G401 (cell line): ENCODE measurements at regions not wholly inside any gene's neighbourhood (a gene's known extent, or its start where the extent isn't known, plus 50 kb on each side); places are given as distances from the start of the nearest gene placed in this dataset.
"Not testable (repeated sequence)": the region's sequence is repeated elsewhere in the genome, so short reads cannot be mapped to it uniquely, and the experiment has no call there.

Experiments used
- DNase-seq: peaks from one replicate; pipeline ENCODE4 v3.0.0-alpha.2; 2015; ENCODE audit warnings: low spot score
- in situ Hi-C: cut with HindIII; loops from 2 replicates; pipeline ENCODE4 v1.10.0; 2016; ENCODE audit warnings: low sequenced_read_pairs, mixed read lengths

GRCh38 chr3:88725440-88726165 is 381.8 kb upstream of the EPHA3 start:
- in situ Hi-C loops: no loop called here
- DNase-seq: no peak

DNA sequence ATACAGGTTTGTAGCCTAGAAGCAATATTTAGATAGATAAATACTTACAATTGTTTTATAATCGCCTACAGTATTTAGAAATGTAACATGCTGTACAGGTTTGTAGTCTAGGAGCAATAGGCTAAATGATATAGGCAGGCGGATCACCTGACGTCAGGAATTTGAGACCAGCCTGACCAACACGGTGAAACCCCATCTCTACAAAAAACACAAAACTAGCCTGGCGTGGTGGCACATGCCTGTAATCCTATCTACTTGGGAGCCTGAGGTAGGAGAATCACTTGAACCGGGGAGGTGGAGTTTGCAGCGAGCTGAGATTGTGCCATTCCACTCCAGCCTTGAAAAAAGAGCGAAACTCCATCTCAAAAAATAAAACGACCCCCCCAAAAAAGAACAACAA is 375.2 kb upstream of the EPHA3 start:
- DNase-seq: no peak
- in situ Hi-C loops: no loop called here

DNA sequence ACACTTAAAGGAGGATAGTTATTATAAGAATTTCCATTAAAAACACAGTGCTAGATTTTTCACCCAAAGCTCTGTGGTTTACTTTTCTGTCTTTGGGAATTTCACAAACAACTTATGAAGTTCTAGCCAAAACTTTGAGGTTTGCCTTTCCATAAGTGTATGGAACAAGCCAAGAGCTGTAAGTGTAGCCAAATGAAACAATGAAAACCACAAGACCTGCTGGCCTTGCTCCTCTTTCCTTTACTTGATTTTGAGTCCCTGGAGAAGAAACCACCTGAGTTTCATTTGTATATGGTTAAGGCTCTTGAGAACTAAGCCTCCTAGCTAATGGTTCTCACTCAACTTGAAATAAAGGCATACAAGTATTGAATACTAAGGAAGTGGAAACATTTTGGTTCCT is 365.3 kb upstream of the EPHA3 start:
- in situ Hi-C loops: no loop called here

GRCh38 chr3:88742674-88743507 is 364.5 kb upstream of the EPHA3 start:
- no peak for DNase-seq
- in situ Hi-C loops: no loop called here

More for the DNA sequence above, 365.3 kb upstream of the EPHA3 start:
- no peak for DNase-seq

- in situ Hi-C loops: no loop called here
- DNase-seq: no peak
Observed at GRCh38 chr3:88744896-88745295, 362.5 kb upstream of the EPHA3 start.

DNA sequence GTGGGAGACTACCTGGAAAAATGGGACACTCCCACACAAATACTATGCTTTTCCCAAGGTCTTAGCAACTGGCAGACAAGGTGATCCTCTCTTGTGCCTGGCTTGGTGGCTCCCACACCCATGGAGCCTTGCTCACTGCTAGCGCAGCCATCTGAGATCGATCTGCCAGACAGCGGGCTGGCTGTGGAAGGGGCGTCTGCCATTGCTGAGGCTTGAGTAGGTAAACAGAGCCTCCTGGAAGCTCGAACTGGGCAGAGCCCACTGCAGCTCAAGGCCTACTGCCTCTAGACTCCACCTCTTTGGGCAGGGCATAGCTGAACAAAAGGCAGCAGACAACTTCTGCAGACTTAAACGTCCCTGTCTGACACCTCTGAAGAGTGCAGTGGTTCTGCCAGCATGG is 360.3 kb upstream of the EPHA3 start:
- DNase-seq, in situ Hi-C loops: not testable (repeated sequence)

- no peak for DNase-seq
- in situ Hi-C loops: no loop called here
Observed at GRCh38 chr3:88758676-88759075, 348.7 kb upstream of the EPHA3 start.

DNA sequence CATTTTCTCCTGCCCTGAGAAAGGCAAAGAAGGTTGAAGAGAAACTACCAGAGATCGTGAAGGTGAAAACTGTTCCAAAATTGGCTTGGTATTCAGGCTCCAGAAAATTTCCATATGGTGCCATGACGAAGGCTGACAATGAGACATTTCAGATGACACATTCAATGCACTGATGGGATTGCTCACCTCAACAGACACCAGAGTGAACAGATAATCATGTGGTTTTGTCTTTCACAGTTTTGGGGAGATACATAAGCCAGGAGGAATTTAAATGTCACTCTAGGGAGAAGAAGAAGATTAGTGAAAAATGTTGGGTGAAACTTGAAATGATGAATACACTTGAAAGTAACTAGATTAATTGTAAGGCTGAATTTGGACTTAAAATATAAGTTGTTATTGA is 339.7 kb upstream of the EPHA3 start:
- no peak for DNase-seq
- in situ Hi-C loops: no loop called here

DNA sequence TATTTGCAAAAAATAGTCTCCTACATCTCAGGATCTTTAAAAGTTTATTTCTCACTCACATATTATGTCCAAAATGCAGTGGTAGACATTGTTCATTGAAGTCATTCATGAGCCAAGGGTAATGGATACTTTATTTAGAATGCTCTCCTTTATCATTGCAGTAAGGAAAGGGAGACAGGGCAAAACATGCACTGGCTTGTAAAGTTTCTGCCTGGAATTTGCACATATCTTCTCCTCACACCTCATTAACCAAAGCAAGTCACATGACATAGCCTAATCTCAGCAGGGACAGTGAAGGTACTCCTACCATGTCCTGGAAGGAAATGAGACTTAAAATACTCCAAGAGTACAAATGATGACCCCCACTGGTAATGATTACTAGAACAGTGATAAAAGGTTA is 333.7 kb upstream of the EPHA3 start:
- no peak for DNase-seq
- in situ Hi-C loops: no loop called here

DNA sequence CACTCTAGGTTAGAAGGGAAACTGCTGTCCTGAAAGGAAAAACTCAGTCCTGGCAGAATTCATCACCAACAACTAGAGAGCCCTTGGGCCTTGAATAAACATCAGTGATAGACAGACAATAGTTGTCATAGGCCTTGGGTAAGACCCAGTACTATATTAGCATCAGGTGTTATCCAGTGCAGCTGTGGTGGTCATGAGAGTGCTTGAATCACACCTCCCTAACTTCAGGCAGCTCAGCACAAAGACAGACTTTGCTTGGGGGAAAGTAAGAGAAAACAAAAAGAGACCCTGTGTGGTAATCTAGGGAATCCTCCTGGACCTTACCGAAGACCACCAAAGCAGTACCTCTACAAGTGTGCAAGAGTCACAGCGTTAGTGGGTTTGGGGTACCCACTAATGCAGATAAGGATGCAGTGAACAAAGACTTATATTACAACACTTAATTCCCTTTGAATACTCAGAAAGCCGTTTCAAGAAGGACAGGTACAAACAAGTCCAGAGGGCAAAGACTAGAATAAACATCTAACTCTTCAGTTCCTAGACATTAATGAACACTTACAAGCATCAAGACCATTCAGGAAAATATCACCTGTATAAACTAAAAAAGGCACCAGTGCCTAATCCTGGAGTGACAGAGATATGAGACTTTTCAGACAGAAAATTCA is 332.3 kb upstream of the EPHA3 start:
- no peak for DNase-seq
- in situ Hi-C loops: no loop called here

DNA sequence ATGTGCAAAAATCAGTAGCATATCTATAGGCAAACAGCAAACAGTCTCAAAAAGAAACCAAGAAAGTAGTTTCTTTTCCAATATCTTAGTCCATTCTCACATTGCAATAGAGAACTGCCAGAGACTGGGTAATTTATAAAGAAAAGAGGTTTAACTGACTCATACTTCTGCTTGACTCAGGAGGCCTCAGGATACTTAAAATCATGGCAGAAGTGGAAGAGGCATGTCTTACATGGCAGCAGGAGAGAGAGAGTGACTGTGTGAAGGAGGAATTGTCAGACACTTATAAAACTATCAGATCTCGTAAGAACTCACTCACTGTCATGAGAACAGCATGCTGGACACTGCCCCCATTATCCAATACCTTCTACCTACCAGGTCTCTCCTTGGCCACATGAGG is 327.9 kb upstream of the EPHA3 start:
- in situ Hi-C loops: no loop called here
- DNase-seq: no peak

GRCh38 chr3:88784925-88785324 is 322.5 kb upstream of the EPHA3 start:
- in situ Hi-C loops: no loop called here
- no peak for DNase-seq

DNA sequence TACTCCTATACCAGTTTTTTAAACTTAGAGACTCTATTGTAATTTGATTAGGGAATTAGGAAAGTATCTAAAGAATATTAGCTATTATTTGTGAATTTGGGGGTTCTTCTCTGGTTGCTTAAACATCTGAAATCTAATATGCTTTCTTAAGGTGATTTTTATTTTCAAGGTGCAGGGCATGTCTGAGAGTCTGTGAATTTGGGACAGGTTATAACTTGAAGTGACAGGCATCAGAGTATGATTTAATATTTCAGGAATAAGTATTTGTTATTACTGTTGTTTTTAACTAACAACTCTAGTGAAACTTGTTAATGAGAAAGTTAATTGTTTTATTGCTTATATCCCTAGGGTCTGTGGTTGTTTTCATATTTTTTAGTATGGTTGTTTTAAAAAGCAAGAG is 321.6 kb upstream of the EPHA3 start:
- in situ Hi-C loops: no loop called here
- no peak for DNase-seq

DNA sequence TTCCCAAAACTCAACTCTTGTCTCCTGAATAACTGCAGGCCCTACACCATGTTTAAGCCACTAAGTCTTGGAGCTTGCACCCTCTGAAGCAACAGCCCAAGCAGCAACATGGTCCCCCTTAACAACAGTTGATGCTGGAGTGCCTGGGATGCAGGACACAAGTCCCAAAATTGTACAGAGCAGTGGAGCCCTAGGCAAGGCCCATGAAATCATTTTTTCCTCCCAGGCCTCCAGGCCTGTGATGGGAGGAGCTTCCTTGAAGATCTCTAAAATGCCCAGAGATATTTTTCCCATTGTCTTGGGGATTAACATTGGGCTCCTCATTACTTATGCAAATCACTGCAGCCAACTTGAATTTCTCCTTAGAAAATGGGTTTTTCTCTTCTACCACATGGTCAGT is 311.9 kb upstream of the EPHA3 start:
- in situ Hi-C loops: no loop called here
- no peak for DNase-seq

DNA sequence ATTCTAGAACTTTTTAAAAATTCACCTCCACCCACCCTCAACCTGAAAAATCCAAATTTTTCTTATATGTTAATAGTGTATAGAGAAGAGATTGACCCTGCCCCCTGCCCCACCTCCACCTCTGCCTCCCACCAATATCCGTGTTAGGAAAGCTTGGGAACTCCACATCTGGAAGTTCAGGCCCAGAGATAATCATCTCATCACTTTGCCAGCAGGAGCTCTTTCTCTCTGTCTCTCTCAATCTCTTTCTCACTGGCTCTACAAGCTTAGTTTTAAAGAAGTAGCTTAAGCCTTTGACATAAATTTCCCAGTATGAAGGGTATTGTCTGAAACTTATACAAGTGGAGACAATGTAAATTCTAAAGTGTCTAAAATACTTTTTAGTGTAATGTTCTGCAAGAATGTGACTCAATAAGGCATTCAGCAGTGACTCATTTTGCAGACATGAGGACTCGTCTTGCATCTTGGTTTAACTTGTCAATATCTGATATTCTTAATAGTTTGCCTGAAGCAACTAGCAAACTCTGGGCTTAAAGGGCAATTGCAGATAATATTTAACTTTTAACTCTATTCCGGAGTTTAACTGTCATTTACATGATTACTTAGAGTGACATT is 299.8 kb upstream of the EPHA3 start:
- in situ Hi-C loops: no loop called here
- DNase-seq: no peak

DNA sequence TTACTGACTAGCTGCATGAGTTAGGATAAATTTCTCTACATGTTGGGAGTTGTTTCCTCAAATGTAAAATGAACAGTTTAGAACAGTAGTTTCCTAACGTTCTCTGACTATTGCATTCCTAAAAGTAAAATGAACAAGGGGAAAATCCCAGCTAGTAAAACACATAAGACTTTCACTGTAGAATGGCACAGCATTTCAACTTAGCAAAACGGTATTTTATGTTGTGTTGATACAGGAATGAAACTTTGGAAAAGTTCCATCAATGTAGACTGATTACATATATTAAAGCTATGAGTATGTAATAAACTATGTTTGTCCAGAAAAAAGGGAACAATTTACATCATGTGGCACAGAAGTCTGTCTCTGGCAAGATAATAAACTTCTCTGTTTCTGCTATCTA is 297.4 kb upstream of the EPHA3 start:
- no peak for DNase-seq
- in situ Hi-C loops: no loop called here

DNA sequence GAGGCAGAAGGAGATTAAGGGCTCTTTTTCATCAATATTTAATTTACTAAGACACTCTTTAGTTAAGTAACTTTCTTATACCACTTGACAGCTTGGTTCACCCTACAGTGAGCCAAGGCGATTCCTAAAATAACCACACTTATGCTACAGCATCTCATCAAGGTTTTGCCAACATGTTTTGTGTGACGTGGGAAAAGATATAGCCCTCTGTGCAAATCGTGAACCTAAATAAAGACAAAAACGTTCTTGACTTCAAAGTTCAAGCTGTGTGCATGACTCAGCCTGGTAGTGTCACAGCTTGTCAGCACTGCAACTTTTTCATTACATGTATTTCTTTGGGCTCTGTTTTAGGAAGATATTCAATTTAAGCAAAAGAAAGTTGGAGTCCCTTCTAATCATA is 297.0 kb upstream of the EPHA3 start:
- DNase-seq: no peak
- in situ Hi-C loops: no loop called here

- in situ Hi-C loops: no loop called here
- DNase-seq: no peak
Observed at GRCh38 chr3:88811096-88811495, 296.3 kb upstream of the EPHA3 start.

GRCh38 chr3:88812576-88812975 is 294.8 kb upstream of the EPHA3 start:
- DNase-seq: no peak
- in situ Hi-C loops: no loop called here

GRCh38 chr3:88816445-88816844 is 291.0 kb upstream of the EPHA3 start:
- DNase-seq: no peak
- in situ Hi-C loops: no loop called here
